ENCODE measurements at regions not wholly inside any gene's neighbourhood (a gene's known extent, or its start where the extent isn't known, plus 50 kb on each side); places are given as distances from the start of the nearest gene placed in this dataset.

DNA sequence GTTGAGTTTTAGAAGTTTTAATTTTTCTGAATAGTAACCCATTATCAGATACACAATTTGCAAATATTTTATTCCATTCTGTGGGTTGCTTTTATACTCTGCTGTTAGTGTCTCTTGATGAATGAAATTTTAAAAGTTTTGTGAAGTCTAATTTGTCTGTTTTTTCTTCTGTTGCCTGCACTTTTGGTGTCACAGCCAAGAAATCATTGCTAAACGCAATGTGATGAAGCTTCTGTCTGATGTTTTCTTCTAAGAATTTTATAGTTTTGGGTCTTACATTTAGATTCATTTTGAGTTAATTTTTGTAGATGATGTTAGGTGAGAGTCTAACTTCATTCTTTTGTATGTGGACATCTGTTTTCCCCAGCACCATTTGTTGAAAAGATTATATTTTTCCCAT lies 330.0 kb upstream of the FOXK1 start:
- Mint-ChIP-seq H3K27ac (no peak overlapping the region), H3K27me3 (peaks cover 22% of the 10 kb centered on the region), H3K36me3 (ENCODE audit: low read depth) (no peaks in the 10 kb centered on the region), H3K9me3 (peaks cover 12% of the 10 kb centered on the region), H3K4me3 (no peak overlapping the region), H3K4me1 (ENCODE audit: low read depth) (no peaks in the 10 kb centered on the region)
- POLR2A ChIA-PET = no interaction called here
- CTCF ChIA-PET = no interaction called here
- no peaks in the 10 kb centered on the region for H3K27me3 ChIP-seq (ENCODE audit: control insufficient read depth in 1 of 2, insufficient read depth in 2 of 2, low read length in 2 of 2)
- ATAC-seq (ENCODE audit: poor library complexity) = no peak
- H3K36me3 ChIP-seq (ENCODE audit: insufficient read depth, low read length) = no peaks in the 10 kb centered on the region
- no peak for DNase-seq
- no peak overlapping the region for H3K4me3 ChIP-seq (ENCODE audit: low read length)
- no peaks in the 10 kb centered on the region for H3K9me3 ChIP-seq (ENCODE audit: control insufficient read depth in 1 of 2, insufficient read depth in 1 of 2, low read length in 2 of 2)
- no peaks in the 10 kb centered on the region for H3K4me1 ChIP-seq (ENCODE audit: insufficient read depth, low read length)
- intact Hi-C loops (cut with DNase I, micrococcal nuclease) = no loop called here
- TF ChIP-seq, protein P1, sequence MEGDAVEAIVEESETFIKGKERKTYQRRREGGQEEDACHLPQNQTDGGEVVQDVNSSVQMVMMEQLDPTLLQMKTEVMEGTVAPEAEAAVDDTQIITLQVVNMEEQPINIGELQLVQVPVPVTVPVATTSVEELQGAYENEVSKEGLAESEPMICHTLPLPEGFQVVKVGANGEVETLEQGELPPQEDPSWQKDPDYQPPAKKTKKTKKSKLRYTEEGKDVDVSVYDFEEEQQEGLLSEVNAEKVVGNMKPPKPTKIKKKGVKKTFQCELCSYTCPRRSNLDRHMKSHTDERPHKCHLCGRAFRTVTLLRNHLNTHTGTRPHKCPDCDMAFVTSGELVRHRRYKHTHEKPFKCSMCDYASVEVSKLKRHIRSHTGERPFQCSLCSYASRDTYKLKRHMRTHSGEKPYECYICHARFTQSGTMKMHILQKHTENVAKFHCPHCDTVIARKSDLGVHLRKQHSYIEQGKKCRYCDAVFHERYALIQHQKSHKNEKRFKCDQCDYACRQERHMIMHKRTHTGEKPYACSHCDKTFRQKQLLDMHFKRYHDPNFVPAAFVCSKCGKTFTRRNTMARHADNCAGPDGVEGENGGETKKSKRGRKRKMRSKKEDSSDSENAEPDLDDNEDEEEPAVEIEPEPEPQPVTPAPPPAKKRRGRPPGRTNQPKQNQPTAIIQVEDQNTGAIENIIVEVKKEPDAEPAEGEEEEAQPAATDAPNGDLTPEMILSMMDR (IDR thresholded peaks at IDR 0.05) = no peak
- no peak overlapping the region for H3K27ac ChIP-seq (ENCODE audit: low read depth in 1 of 2, low read length in 2 of 2)

DNA sequence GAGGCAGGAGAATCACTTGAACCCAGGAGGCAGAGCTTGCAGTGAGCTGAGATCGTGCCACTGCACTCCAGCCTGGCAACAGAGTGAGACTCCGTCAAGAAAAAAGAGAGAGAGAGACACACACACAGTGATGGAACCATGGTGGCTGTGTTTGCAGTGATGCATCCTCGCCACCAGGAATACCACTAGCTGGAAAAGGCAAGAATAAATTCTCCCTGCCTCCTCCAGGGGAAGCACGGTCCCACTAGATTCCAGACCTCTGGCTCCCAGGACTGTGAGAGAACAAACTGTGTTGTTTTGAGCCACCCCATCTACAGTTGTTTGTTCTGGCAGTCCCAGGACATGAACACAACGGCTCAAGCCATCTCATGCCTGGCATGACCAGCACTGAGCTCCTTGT lies 320.3 kb upstream of the FOXK1 start:
- Histone ChIP-seq H3K4me3 (ENCODE audit: low read length) (no peak overlapping the region), H3K4me1 (ENCODE audit: insufficient read depth, low read length) (no peaks in the 10 kb centered on the region), H3K27ac (ENCODE audit: low read depth in 1 of 2, low read length in 2 of 2) (no peak overlapping the region), H3K27me3 (ENCODE audit: control insufficient read depth in 1 of 2, insufficient read depth in 2 of 2, low read length in 2 of 2) (peaks cover under 1 to 2% of the 10 kb centered on the region in 2 experiments), H3K36me3 (ENCODE audit: insufficient read depth, low read length) (no peaks in the 10 kb centered on the region), H3K9me3 (ENCODE audit: control insufficient read depth in 1 of 2, insufficient read depth in 1 of 2, low read length in 2 of 2) (no peaks in the 10 kb centered on the region)
- intact Hi-C loops (cut with DNase I, micrococcal nuclease) = no loop called here
- TF ChIP-seq, protein P1 (IDR thresholded peaks at IDR 0.05) = no peak
- Mint-ChIP-seq H3K4me3 (no peak overlapping the region), H3K27me3 (peaks cover 29% of the 10 kb centered on the region), H3K9me3 (peaks cover 4% of the 10 kb centered on the region), H3K4me1 (ENCODE audit: low read depth) (no peaks in the 10 kb centered on the region), H3K36me3 (ENCODE audit: low read depth) (no peaks in the 10 kb centered on the region), H3K27ac (no peak overlapping the region)
- no peak for ATAC-seq (ENCODE audit: poor library complexity)
- CTCF ChIA-PET = no interaction called here
- DNase-seq = no peak
- POLR2A ChIA-PET = no interaction called here

DNA sequence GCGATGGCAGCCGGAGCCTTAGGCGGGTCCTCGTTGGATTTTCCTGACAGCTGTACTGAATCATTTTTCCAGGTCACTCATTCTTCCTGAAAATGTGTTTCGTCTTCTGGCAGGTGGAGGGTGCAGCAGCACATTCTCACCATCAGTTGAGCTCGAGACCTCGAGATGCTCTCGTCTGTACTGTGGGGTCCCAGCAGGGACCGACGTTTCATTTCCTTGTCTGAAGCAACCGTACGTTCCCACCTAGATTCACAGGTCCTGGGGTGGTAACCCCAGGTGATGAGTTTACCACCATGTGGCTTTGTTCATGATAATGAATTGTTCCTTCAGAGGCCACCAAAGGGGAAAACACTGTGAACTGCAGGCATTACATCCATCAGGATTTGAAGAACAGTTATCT lies 298.5 kb upstream of the FOXK1 start:
- H3K27ac Mint-ChIP-seq = no peak overlapping the region
- no peak overlapping the region for H3K4me3 Mint-ChIP-seq
- Histone ChIP-seq H3K27ac (ENCODE audit: low read depth in 1 of 2, low read length in 2 of 2) (no peak overlapping the region), H3K9me3 (ENCODE audit: control insufficient read depth in 1 of 2, insufficient read depth in 1 of 2, low read length in 2 of 2) (peaks cover 0 to 4% of the 10 kb centered on the region in 2 experiments), H3K4me1 (ENCODE audit: insufficient read depth, low read length) (no peaks in the 10 kb centered on the region), H3K27me3 (ENCODE audit: control insufficient read depth in 1 of 2, insufficient read depth in 2 of 2, low read length in 2 of 2) (no peaks in the 10 kb centered on the region), H3K36me3 (ENCODE audit: insufficient read depth, low read length) (no peaks in the 10 kb centered on the region), H3K4me3 (ENCODE audit: low read length) (no peak overlapping the region)
- ChIA-PET CTCF (no interaction called here), POLR2A (no interaction called here)
- H3K27me3 Mint-ChIP-seq = peaks cover 12% of the 10 kb centered on the region
- no peak for ATAC-seq (ENCODE audit: poor library complexity)
- TF ChIP-seq, protein P1 (IDR thresholded peaks at IDR 0.05) = no peak
- peaks cover 10% of the 10 kb centered on the region for H3K9me3 Mint-ChIP-seq
- H3K36me3 Mint-ChIP-seq (ENCODE audit: low read depth) = no peaks in the 10 kb centered on the region
- intact Hi-C loops (cut with DNase I, micrococcal nuclease) = no loop called here
- no peak for DNase-seq
- H3K4me1 Mint-ChIP-seq (ENCODE audit: low read depth) = no peaks in the 10 kb centered on the region

Data from CD4-positive, alpha-beta T cell (primary cell).